ENCODE measurements at regions not wholly inside any gene's neighbourhood (a gene's known extent, or its start where the extent isn't known, plus 50 kb on each side); places are given as distances from the start of the nearest gene placed in this dataset.

- H3K27ac ChIP-seq (ENCODE audit: low read length) = no peak overlapping the region
- no peak overlapping the region for H3K27ac Mint-ChIP-seq
- H3K9me3 ChIP-seq (ENCODE audit: control insufficient read depth, insufficient read depth, low read length) = peaks cover 5% of the 10 kb centered on the region
- ATAC-seq (no peak), DNase-seq (no peak)
- peaks cover 14% of the 10 kb centered on the region for H3K36me3 Mint-ChIP-seq
- WGBS (ENCODE audit: insufficient coverage) = 95% methylated on average over 2 of the region's 2 CpGs
- H3K9me3 Mint-ChIP-seq = peaks cover 12 to 23% of the 10 kb centered on the region in 2 donors
- H3K27me3 Mint-ChIP-seq (ENCODE audit: low read depth in 2 of 2) = no peaks in the 10 kb centered on the region
- no peaks in the 10 kb centered on the region for H3K27me3 ChIP-seq (ENCODE audit: control insufficient read depth, insufficient read depth, low read length)
- H3K4me1 ChIP-seq (ENCODE audit: control insufficient read depth, insufficient read depth, low read length) = no peaks in the 10 kb centered on the region
- H3K4me3 ChIP-seq (ENCODE audit: low read length) = no peak overlapping the region
- intact Hi-C loops (cut with micrococcal nuclease) = no loop called here
- no peaks in the 10 kb centered on the region for H3K4me1 Mint-ChIP-seq
- no peaks in the 10 kb centered on the region for H3K36me3 ChIP-seq (ENCODE audit: control insufficient read depth, insufficient read depth, low read length)
- H3K4me3 Mint-ChIP-seq = no peak overlapping the region
- no peak for TF ChIP-seq CTCF (IDR thresholded peaks at IDR 0.05)
Measured at GRCh38 chr4:187414716-187415115, 580.9 kb upstream of the ZFP42 start.

GRCh38 chr4:187415231-187415630 lies 580.3 kb upstream of the ZFP42 start:
- peaks cover 5% of the 10 kb centered on the region for H3K9me3 ChIP-seq (ENCODE audit: control insufficient read depth, insufficient read depth, low read length)
- Mint-ChIP-seq H3K27ac (no peak overlapping the region), H3K4me1 (no peaks in the 10 kb centered on the region), H3K9me3 (peaks cover 12 to 23% of the 10 kb centered on the region in 2 donors), H3K27me3 (ENCODE audit: low read depth in 2 of 2) (no peaks in the 10 kb centered on the region), H3K36me3 (peaks cover 14% of the 10 kb centered on the region), H3K4me3 (no peak overlapping the region)
- no peaks in the 10 kb centered on the region for H3K27me3 ChIP-seq (ENCODE audit: control insufficient read depth, insufficient read depth, low read length)
- H3K36me3 ChIP-seq (ENCODE audit: control insufficient read depth, insufficient read depth, low read length) = no peaks in the 10 kb centered on the region
- H3K4me1 ChIP-seq (ENCODE audit: control insufficient read depth, insufficient read depth, low read length) = no peaks in the 10 kb centered on the region
- no peak for TF ChIP-seq CTCF (IDR thresholded peaks at IDR 0.05)
- ATAC-seq (no peak), DNase-seq (no peak)
- no peak overlapping the region for H3K27ac ChIP-seq (ENCODE audit: low read length)
- intact Hi-C loops (cut with micrococcal nuclease) = no loop called here
- 79% methylated on average over 2 of the region's 3 CpGs for WGBS (ENCODE audit: insufficient coverage)
- H3K4me3 ChIP-seq (ENCODE audit: low read length) = no peak overlapping the region

- ATAC-seq = no peak
- Mint-ChIP-seq H3K36me3 (peaks cover 14% of the 10 kb centered on the region), H3K27me3 (ENCODE audit: low read depth in 2 of 2) (no peaks in the 10 kb centered on the region)
Measured at GRCh38 chr4:187416216-187416615, 579.4 kb upstream of the ZFP42 start.

More at GRCh38 chr4:187416216-187416615, 579.4 kb upstream of the ZFP42 start:
- Mint-ChIP-seq H3K27ac (no peak overlapping the region), H3K4me3 (no peak overlapping the region), H3K9me3 (peaks cover 12 to 23% of the 10 kb centered on the region in 2 donors), H3K4me1 (no peaks in the 10 kb centered on the region)
- H3K27ac ChIP-seq (ENCODE audit: low read length) = no peak overlapping the region
- H3K4me1 ChIP-seq (ENCODE audit: control insufficient read depth, insufficient read depth, low read length) = no peaks in the 10 kb centered on the region
- 93% methylated on average over 3 of the region's 3 CpGs for WGBS (ENCODE audit: insufficient coverage)
- TF ChIP-seq CTCF (IDR thresholded peaks at IDR 0.05) = no peak
- no peaks in the 10 kb centered on the region for H3K36me3 ChIP-seq (ENCODE audit: control insufficient read depth, insufficient read depth, low read length)
- H3K27me3 ChIP-seq (ENCODE audit: control insufficient read depth, insufficient read depth, low read length) = no peaks in the 10 kb centered on the region
- intact Hi-C loops (cut with micrococcal nuclease) = no loop called here
- DNase-seq = no peak
- H3K9me3 ChIP-seq (ENCODE audit: control insufficient read depth, insufficient read depth, low read length) = peaks cover 5% of the 10 kb centered on the region
- H3K4me3 ChIP-seq (ENCODE audit: low read length) = no peak overlapping the region
